Common myeloid progenitor, CD34-positive (primary cell): ENCODE measurements at regions not wholly inside any gene's neighbourhood (a gene's known extent, or its start where the extent isn't known, plus 50 kb on each side); places are given as distances from the start of the nearest gene placed in this dataset.

Experiments
- CTCF ChIA-PET: fragments of 350-600 bp; sonication (Branson Sonifier 250); formaldehyde crosslinking; loops from one replicate; lab custom pipeline; 2021; ENCODE audit warnings: antibody characterized with exemption; lab: Charles Lee
- POLR2A ChIA-PET: fragments of 350-600 bp; sonication (Branson Sonifier 250); formaldehyde crosslinking; loops from one replicate; lab custom pipeline; 2021; ENCODE audit warnings: antibody characterized with exemption; lab: Charles Lee
- DNase-seq, 3 donors: peaks; one replicate each; pipeline versions ENCODE4 v3.0.0 to v3.0.0-alpha.2; 2013
- H3K27ac ChIP-seq, 2 experiments: 1 replicate in 1 of 2; 2 replicates in 1 of 2; pipeline ENCODE4 v1.7.0; 2013; ENCODE audit warnings: inconsistent platforms in 2 of 2, low read length in 2 of 2, mild to moderate bottlenecking in 2 of 2, low read depth in 1 of 2, moderate library complexity in 1 of 2; ENCODE audit not compliant: severe bottlenecking in 2 of 2, insufficient read depth in 1 of 2, poor library complexity in 1 of 2
- H3K27me3 ChIP-seq, 5 experiments: replicated peaks in 2 of 5; 1 replicate in 3 of 5; 2 replicates in 2 of 5; pipeline versions ENCODE4 v1.6.1 to v1.7.0; 2013; ENCODE audit warnings: low read length in 4 of 5, mild to moderate bottlenecking in 2 of 5, moderate library complexity in 2 of 5, inconsistent platforms in 1 of 5; ENCODE audit not compliant: insufficient read depth in 5 of 5, control insufficient read depth in 4 of 5
- H3K36me3 ChIP-seq, 4 experiments: 1 replicate in 2 of 4; 2 replicates in 2 of 4; pipeline versions ENCODE4 v1.6.1 to v1.7.0; 2013; ENCODE audit warnings: low read length in 3 of 4, control low read depth in 1 of 4, mild to moderate bottlenecking in 1 of 4; ENCODE audit not compliant: control insufficient read depth in 4 of 4, insufficient read depth in 4 of 4
- H3K4me1 ChIP-seq, 4 experiments: 1 replicate in 3 of 4; 2 replicates in 1 of 4; pipeline versions ENCODE4 v1.6.1 to v1.7.1; 2013; ENCODE audit warnings: low read length in 3 of 4, mild to moderate bottlenecking in 3 of 4, control low read depth in 1 of 4, inconsistent platforms in 1 of 4, moderate library complexity in 1 of 4; ENCODE audit not compliant: control insufficient read depth in 4 of 4, insufficient read depth in 4 of 4; ENCODE audit errors: control extremely low read depth in 1 of 4
- H3K4me3 ChIP-seq, 7 experiments: 1 replicate in 4 of 7; 2 replicates in 3 of 7; pipeline versions ENCODE4 v1.5.1 to v1.7.0; 2013; ENCODE audit warnings: mild to moderate bottlenecking in 7 of 7, low read length in 6 of 7, moderate library complexity in 6 of 7, inconsistent platforms in 2 of 7, low read depth in 2 of 7, control low read depth in 1 of 7; ENCODE audit not compliant: insufficient read depth in 4 of 7, control insufficient read depth in 1 of 7; ENCODE audit errors: extremely low read depth in 1 of 7
- H3K9me3 ChIP-seq, 5 experiments: 1 replicate in 4 of 5; 2 replicates in 1 of 5; pipeline versions ENCODE4 v1.6.1 to v1.7.1; 2013; ENCODE audit warnings: low read length in 4 of 5, mild to moderate bottlenecking in 2 of 5, inconsistent platforms in 1 of 5, low read depth in 1 of 5, moderate library complexity in 1 of 5; ENCODE audit not compliant: control insufficient read depth in 4 of 5, insufficient read depth in 2 of 5; ENCODE audit errors: control extremely low read depth in 1 of 5
- WGBS: methylation state at CpG from one replicate; pipeline ENCODE4 v1.1.5; 2013; ENCODE audit not compliant: insufficient coverage; 5-methylcytosine and 5-hydroxymethylcytosine counted together

- Histone ChIP-seq H3K36me3 (no peaks in the 10 kb centered on the region), H3K9me3 (peaks cover 0 to 3% (median 0%) of the 10 kb centered on the region in 5 experiments), H3K27ac (no peak overlapping the region), H3K4me3 (no peak overlapping the region), H3K4me1 (no peaks in the 10 kb centered on the region), H3K27me3 (no peaks in the 10 kb centered on the region)
- ChIA-PET POLR2A (no interaction called here), CTCF (no interaction called here)
- 84% methylated on average over 4 of the region's 4 CpGs for WGBS
- no peak for DNase-seq
Observed at GRCh38 chr11:130606178-130606577, 157.7 kb downstream of the ADAMTS15 start.

GRCh38 chr11:130606781-130607511, 158.5 kb downstream of the ADAMTS15 start:
- POLR2A ChIA-PET: no interaction called here
- WGBS: 91% methylated on average over 5 of the region's 10 CpGs

GRCh38 chr11:130608287-130608686, 159.8 kb downstream of the ADAMTS15 start:
- CTCF ChIA-PET: no interaction called here
- H3K4me1 ChIP-seq: no peaks in the 10 kb centered on the region
- DNase-seq: no peak
- 98% methylated on average over 7 of the region's 8 CpGs for WGBS
- no peaks in the 10 kb centered on the region for H3K27me3 ChIP-seq
- no peak overlapping the region for H3K27ac ChIP-seq
- no peaks in the 10 kb centered on the region for H3K9me3 ChIP-seq
- no peaks in the 10 kb centered on the region for H3K36me3 ChIP-seq
- no peak overlapping the region for H3K4me3 ChIP-seq
- POLR2A ChIA-PET: no interaction called here

More at GRCh38 chr11:130606781-130607511, 158.5 kb downstream of the ADAMTS15 start:
- CTCF ChIA-PET: no interaction called here
- no peak overlapping the region for H3K4me3 ChIP-seq
- H3K36me3 ChIP-seq: no peaks in the 10 kb centered on the region
- H3K9me3 ChIP-seq: no peaks in the 10 kb centered on the region
- no peaks in the 10 kb centered on the region for H3K27me3 ChIP-seq
- no peak for DNase-seq
- H3K4me1 ChIP-seq: no peaks in the 10 kb centered on the region
- no peak overlapping the region for H3K27ac ChIP-seq

GRCh38 chr11:130609121-130610035, 160.9 kb downstream of the ADAMTS15 start:
- no peaks in the 10 kb centered on the region for H3K27me3 ChIP-seq
- no peak for DNase-seq
- H3K4me3 ChIP-seq: no peak overlapping the region
- 84% methylated on average over 9 of the region's 15 CpGs for WGBS
- H3K4me1 ChIP-seq: no peaks in the 10 kb centered on the region
- CTCF ChIA-PET: no interaction called here
- no peaks in the 10 kb centered on the region for H3K36me3 ChIP-seq
- POLR2A ChIA-PET: no interaction called here
- H3K27ac ChIP-seq: no peak overlapping the region
- no peaks in the 10 kb centered on the region for H3K9me3 ChIP-seq

- Histone ChIP-seq H3K4me1 (no peaks in the 10 kb centered on the region), H3K27me3 (no peaks in the 10 kb centered on the region), H3K4me3 (no peak overlapping the region), H3K36me3 (no peaks in the 10 kb centered on the region), H3K9me3 (no peaks in the 10 kb centered on the region), H3K27ac (no peak overlapping the region)
- ChIA-PET POLR2A (no interaction called here), CTCF (no interaction called here)
- WGBS: 82% methylated on average over 5 of the region's 5 CpGs
- no peak for DNase-seq
Observed at GRCh38 chr11:130611791-130612251, 163.4 kb downstream of the ADAMTS15 start.

- WGBS: 100% methylated on average over 1 of the region's 2 CpGs
- POLR2A ChIA-PET: no interaction called here
Observed at GRCh38 chr11:130612291-130612851, 163.9 kb downstream of the ADAMTS15 start.

More at GRCh38 chr11:130612291-130612851, 163.9 kb downstream of the ADAMTS15 start:
- H3K4me1 ChIP-seq: no peaks in the 10 kb centered on the region
- no peak for DNase-seq
- CTCF ChIA-PET: no interaction called here
- H3K9me3 ChIP-seq: no peaks in the 10 kb centered on the region
- no peak overlapping the region for H3K27ac ChIP-seq
- H3K4me3 ChIP-seq: no peak overlapping the region
- H3K27me3 ChIP-seq: no peaks in the 10 kb centered on the region
- H3K36me3 ChIP-seq: no peaks in the 10 kb centered on the region
